Heart left ventricle (tissue), 16 donors: ENCODE measurements at regions not wholly inside any gene's neighbourhood (a gene's known extent, or its start where the extent isn't known, plus 50 kb on each side); places are given as distances from the start of the nearest gene placed in this dataset.

Source experiments
- ATAC-seq, 4 donors: fragments of 200-7000 bp; cut with Tn5 transposase; one replicate each; pipeline ENCODE4 v1.9.1; 2020 to 2022; ENCODE audit warnings: moderate library complexity in 4 of 4, mild to moderate bottlenecking in 3 of 4, moderate number of reproducible peaks in 1 of 4
- DNase-seq, 5 donors: peaks; one replicate each; pipeline ENCODE4 v3.0.0-alpha.2; 2020
- H3K27ac ChIP-seq, 12 donors: fragments of 200-600 bp; sonication (generic) in 4 of 12; one replicate each; pipeline versions ENCODE4 v1.5.0 to v1.8.0; 2016 to 2022; ENCODE audit warnings: mild to moderate bottlenecking in 2 of 12
- H3K27me3 ChIP-seq, 9 donors: fragments of 200-600 bp; sonication (generic) in 2 of 9; one replicate each; pipeline versions ENCODE4 v1.5.1 to v1.8.0; 2016 to 2022; ENCODE audit warnings: mild to moderate bottlenecking in 3 of 9
- H3K36me3 ChIP-seq, 9 donors: fragments of 200-600 bp; sonication (generic) in 2 of 9; one replicate each; pipeline versions ENCODE4 v1.5.0 to v1.8.0; 2018 to 2022; ENCODE audit warnings: mild to moderate bottlenecking in 2 of 9
- H3K4me1 ChIP-seq, 12 donors: fragments of 200-600 bp; sonication (generic) in 4 of 12; one replicate each; pipeline versions ENCODE4 v1.5.0 to v1.8.0; 2016 to 2022; ENCODE audit warnings: mild to moderate bottlenecking in 3 of 12
- H3K4me3 ChIP-seq, 12 donors: fragments of 200-600 bp; sonication (generic) in 4 of 12; one replicate each; pipeline versions ENCODE4 v1.5.0 to v1.8.0; 2017 to 2022; ENCODE audit warnings: mild to moderate bottlenecking in 9 of 12, moderate library complexity in 4 of 12
- H3K9me3 ChIP-seq, 12 donors: fragments of 200-600 bp; sonication (generic) in 4 of 12; one replicate each; pipeline versions ENCODE4 v1.5.0 to v1.8.0; 2016 to 2022; ENCODE audit warnings: mild to moderate bottlenecking in 1 of 12
- POLR2A ChIP-seq, 2 donors: fragments of 450-650 bp; IDR thresholded peaks; one replicate each; pipeline ENCODE4 v1.6.1; 2017; ENCODE audit warnings: antibody characterized with exemption in 2 of 2, mild to moderate bottlenecking in 2 of 2, moderate library complexity in 2 of 2
- WGBS, 4 donors: extraction: QIAGEN DNeasy Blood & Tissue Kit in 2 of 4; methylation state at CpG; one replicate each; pipeline versions ENCODE4 v1.1.5 to v1.1.7; 2013 to 2018; 5-methylcytosine and 5-hydroxymethylcytosine counted together
- intact Hi-C, 10 donors: fragments of 100-400 bp; cut with DNase I; formaldehyde crosslinking; loops; one replicate each; pipeline versions ENCODE4 v1.11.1 to v1.14.2; 2022
- TF ChIP-seq, protein P1 (sequence below), 12 donors: fragments of 200-600 bp; sonication (generic) in 4 of 12; IDR thresholded peaks; one replicate each; pipeline versions ENCODE4 v1.5.0 to v1.8.0; 2018 to 2022; ENCODE audit warnings: antibody characterized with exemption in 12 of 12, mild to moderate bottlenecking in 5 of 12
- donor health status: ischemic (EF 13 %, LVEDD 7.1; RV severe dilation, severe dysfunction).
- donor health status: healthy with polysubstance abuse.
- donor health status: DM: no; HTN: yes; CAD: no.
- donor health status: DM: no; HTN: no; CAD: no.
- donor health status: ischemic (EF 25% LVEDD 6.9; RV normal size, moderate dysfunction).
- donor health status: ischemic (EF 25% LVEDD 5.7; RV mildly dilated, moderate dysfunction).
- donor health status: healthy.
- donor health status: DM: yes; HTN: yes; CAD: no.
- donor health status: ischemic (EF 35%, LVEDD 5.7; RV mildly dilated, moderate dysfunction).
- donor health status: nonischemic (EF 11% LVEDD 7.7; RV severe dilation, severe dysfunction).
- donor health status: DM: yes; HTN: yes; CAD: no.
- donor health status: PGD.
- donor health status: ischemic (EF 29% LVEDD 5.4; RV normal size, mild dysfunction).
- donor health status: nonischemic (EF 23%, LVEDD 6.1; RV moderate dilation, normal function).

- H3K9me3 ChIP-seq = no peaks in the 10 kb centered on the region
- intact Hi-C loops = loop anchor here in 3 of 10 donors (10.0 kb wide), 2 partner anchors 110 to 130 kb away; no protein-coding TSS in a partner anchor
- peak in 4 of 5 donors; percentile 40 to 76 (median 61) for DNase-seq
- no peaks in the 10 kb centered on the region for H3K36me3 ChIP-seq
- no peak overlapping the region for H3K27ac ChIP-seq
- no peak overlapping the region for H3K4me3 ChIP-seq
- 15 to 34% (median 28%) methylated on average over 6 to 8 of the region's 8 CpGs for WGBS, 4 donors
- peak; percentile 59 to 79 (median 68) for ATAC-seq
- peaks cover 0 to 32% (median 7%) of the 10 kb centered on the region in 12 donors for H3K4me1 ChIP-seq
- H3K27me3 ChIP-seq = no peaks in the 10 kb centered on the region
- TF ChIP-seq POLR2A (IDR thresholded peaks at IDR 0.05) = no peak
- TF ChIP-seq, protein P1, sequence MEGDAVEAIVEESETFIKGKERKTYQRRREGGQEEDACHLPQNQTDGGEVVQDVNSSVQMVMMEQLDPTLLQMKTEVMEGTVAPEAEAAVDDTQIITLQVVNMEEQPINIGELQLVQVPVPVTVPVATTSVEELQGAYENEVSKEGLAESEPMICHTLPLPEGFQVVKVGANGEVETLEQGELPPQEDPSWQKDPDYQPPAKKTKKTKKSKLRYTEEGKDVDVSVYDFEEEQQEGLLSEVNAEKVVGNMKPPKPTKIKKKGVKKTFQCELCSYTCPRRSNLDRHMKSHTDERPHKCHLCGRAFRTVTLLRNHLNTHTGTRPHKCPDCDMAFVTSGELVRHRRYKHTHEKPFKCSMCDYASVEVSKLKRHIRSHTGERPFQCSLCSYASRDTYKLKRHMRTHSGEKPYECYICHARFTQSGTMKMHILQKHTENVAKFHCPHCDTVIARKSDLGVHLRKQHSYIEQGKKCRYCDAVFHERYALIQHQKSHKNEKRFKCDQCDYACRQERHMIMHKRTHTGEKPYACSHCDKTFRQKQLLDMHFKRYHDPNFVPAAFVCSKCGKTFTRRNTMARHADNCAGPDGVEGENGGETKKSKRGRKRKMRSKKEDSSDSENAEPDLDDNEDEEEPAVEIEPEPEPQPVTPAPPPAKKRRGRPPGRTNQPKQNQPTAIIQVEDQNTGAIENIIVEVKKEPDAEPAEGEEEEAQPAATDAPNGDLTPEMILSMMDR (IDR thresholded peaks at IDR 0.05) = no peak
These were observed 137.1 kb upstream of the UNC5B start for GRCh38 chr10:71075086-71075758.

DNA sequence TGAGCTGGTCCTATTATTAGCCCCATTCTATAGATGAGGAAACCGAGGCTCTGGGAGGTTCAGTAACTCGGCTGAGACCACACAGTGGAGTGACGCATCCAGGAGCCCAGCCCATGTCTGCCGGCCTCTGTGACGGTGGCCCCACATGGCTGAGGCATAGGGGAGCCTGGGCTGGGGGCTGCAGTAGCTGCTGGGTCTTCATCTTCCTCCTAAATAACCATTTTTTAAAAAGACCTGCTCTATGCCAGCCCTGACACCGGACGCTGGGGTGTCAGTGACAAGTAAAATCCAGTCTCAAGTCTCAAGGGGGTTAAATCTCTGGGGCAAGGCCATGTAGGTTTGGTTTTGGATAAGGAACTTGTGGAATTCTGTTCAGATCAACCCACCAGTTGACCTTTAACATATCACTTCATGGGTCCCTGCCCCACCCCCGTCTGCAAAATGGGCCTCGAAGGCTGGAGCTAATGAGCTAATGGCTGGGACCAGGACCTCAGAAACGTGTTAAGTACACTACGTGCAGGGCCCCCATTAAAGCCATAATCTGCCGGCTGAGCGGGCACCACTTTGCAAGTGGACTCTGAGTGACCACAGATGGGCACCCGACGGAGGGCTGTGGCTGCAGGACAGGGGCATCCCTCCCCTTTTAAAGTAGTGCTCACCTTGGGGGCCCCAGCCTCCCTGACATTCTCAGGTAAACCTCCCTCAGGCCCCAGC, 136.5 kb upstream of the UNC5B start:
- 83 to 87% (median 85%) methylated on average over 11 to 15 of the region's 15 CpGs for WGBS, 4 donors

DNA sequence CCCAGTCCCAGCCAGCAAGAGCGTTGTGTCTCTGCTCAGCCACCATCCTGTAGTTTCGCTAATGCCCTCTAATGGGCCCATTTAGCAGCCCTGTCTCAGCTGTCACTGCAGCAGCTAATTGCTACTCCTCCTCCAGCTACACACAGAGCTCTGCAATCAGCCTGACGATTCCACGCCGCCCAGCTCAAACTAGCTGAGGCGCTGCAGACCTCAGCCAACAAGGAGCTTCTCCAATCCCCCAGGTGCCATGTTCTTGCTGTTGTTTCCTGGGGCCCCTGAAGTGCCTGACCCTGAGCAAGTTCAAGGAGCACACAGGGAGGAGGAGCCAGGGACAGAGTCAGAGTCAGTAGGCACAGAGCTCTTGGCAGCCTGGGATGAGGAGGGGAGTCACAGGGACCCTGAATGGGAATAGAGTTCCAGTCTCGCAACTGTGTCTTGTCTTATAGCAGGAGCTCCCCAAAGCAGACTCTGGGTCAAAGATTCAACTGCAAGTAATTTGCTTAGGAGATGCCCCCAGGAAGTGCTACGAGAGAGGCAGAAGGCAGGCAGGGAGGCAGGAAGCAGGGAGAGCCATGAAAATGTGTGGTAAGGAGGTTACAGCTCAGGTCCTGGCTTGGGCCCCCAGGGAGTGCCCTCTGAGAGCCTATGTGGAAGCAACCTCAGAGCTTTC, 135.8 kb upstream of the UNC5B start:
- Histone ChIP-seq H3K36me3 (no peaks in the 10 kb centered on the region), H3K4me1 (peaks cover 0 to 25% (median 7%) of the 10 kb centered on the region in 12 donors), H3K4me3 (no peak overlapping the region), H3K27me3 (no peaks in the 10 kb centered on the region), H3K27ac (no peak overlapping the region), H3K9me3 (no peaks in the 10 kb centered on the region)
- ATAC-seq (no peak), DNase-seq (peak in 3 of 5 donors; percentile 2 to 9 (median 8))
- TF ChIP-seq POLR2A (IDR thresholded peaks at IDR 0.05) = no peak
- TF ChIP-seq, protein P1 (IDR thresholded peaks at IDR 0.05) = no peak
- intact Hi-C loops = loop anchor here in 3 of 10 donors (10.0 kb wide), 2 partner anchors 108 to 128 kb away; no protein-coding TSS in a partner anchor
- 72 to 90% (median 84%) methylated on average over 7 to 8 of the region's 8 CpGs for WGBS, 4 donors

More for the DNA sequence above, 136.5 kb upstream of the UNC5B start:
- ATAC-seq = no peak
- Histone ChIP-seq H3K9me3 (no peaks in the 10 kb centered on the region), H3K4me3 (no peak overlapping the region), H3K36me3 (no peaks in the 10 kb centered on the region), H3K4me1 (peaks cover 0 to 25% (median 7%) of the 10 kb centered on the region in 12 donors), H3K27ac (no peak overlapping the region), H3K27me3 (no peaks in the 10 kb centered on the region)
- no peak for TF ChIP-seq POLR2A (IDR thresholded peaks at IDR 0.05)
- TF ChIP-seq, protein P1 (IDR thresholded peaks at IDR 0.05) = no peak
- intact Hi-C loops = loop anchor here in 3 of 10 donors (10.0 kb wide), 2 partner anchors 109 to 129 kb away; no protein-coding TSS in a partner anchor
- DNase-seq = peak in 2 of 5 donors; percentile 13 to 14
